Thyroid gland (tissue), 4 donors: ENCODE measurements at regions not wholly inside any gene's neighbourhood (a gene's known extent, or its start where the extent isn't known, plus 50 kb on each side); places are given as distances from the start of the nearest gene placed in this dataset.

Experiments used
- DNase-seq, 2 donors: peaks; one replicate each; pipeline ENCODE4 v3.0.0-alpha.2; 2019
- H3K27ac ChIP-seq, 3 donors: fragments of 200-600 bp; sonication (generic); 1 replicate in 2 of 3; 2 replicates in 1 of 3; pipeline ENCODE4 v1.5.1; 2016 to 2019; ENCODE audit warnings: mild to moderate bottlenecking in 1 of 3, moderate library complexity in 1 of 3
- H3K27me3 ChIP-seq: fragments of 200-600 bp; sonication (generic); one replicate; pipeline ENCODE4 v1.5.1; 2019
- H3K36me3 ChIP-seq, 2 donors: fragments of 200-600 bp; sonication (generic); one replicate each; pipeline ENCODE4 v1.5.1; 2016 to 2019
- H3K4me1 ChIP-seq, 2 donors: fragments of 200-600 bp; sonication (generic); one replicate each; pipeline ENCODE4 v1.5.1; 2017 to 2019
- H3K4me3 ChIP-seq, 3 donors: fragments of 200-600 bp; sonication (generic); replicated peaks in 1 of 3; 1 replicate in 2 of 3; 2 replicates in 1 of 3; pipeline ENCODE4 v1.5.1; 2016; ENCODE audit warnings: mild to moderate bottlenecking in 1 of 3
- H3K9me3 ChIP-seq: fragments of 200-600 bp; sonication (generic); one replicate; pipeline ENCODE4 v1.5.1; 2017
- CTCF ChIP-seq, 6 experiments: fragments of 200-600 bp in 3 of 6; fragments of 450-650 bp in 3 of 6; sonication (generic) in 3 of 6; IDR thresholded peaks; one replicate each; pipeline ENCODE4 v1.5.1; 2016 to 2019; ENCODE audit warnings: antibody characterized with exemption in 6 of 6, mild to moderate bottlenecking in 2 of 6, inconsistent platforms in 1 of 6, moderate library complexity in 1 of 6
- POLR2A ChIP-seq, 2 donors: fragments of 450-650 bp; IDR thresholded peaks; one replicate each; pipeline ENCODE4 v1.6.1; 2017; ENCODE audit warnings: antibody characterized with exemption in 2 of 2, mild to moderate bottlenecking in 2 of 2, moderate library complexity in 1 of 2
- WGBS, 2 donors: methylation state at CpG; one replicate each; pipeline ENCODE4 v1.1.5; 2017; 5-methylcytosine and 5-hydroxymethylcytosine counted together
- intact Hi-C: fragments of 100-400 bp; cut with DNase I; formaldehyde crosslinking; loops from one replicate; pipeline ENCODE4 v1.15.1; 2023

- Histone ChIP-seq H3K9me3 (no peaks in the 10 kb centered on the region), H3K4me3 (no peak overlapping the region), H3K27me3 (no peaks in the 10 kb centered on the region), H3K36me3 (no peaks in the 10 kb centered on the region), H3K4me1 (no peaks in the 10 kb centered on the region), H3K27ac (no peak overlapping the region)
- 75 to 88% methylated on average over 2 of the region's 2 CpGs for WGBS, 2 donors
- DNase-seq = no peak
- TF ChIP-seq POLR2A (IDR thresholded peaks at IDR 0.05) (no peak), CTCF (IDR thresholded peaks at IDR 0.05) (no peak)
- intact Hi-C loops = no loop called here
These were observed 833.3 kb upstream of the INTU start for GRCh38 chr4:126799416-126799815.

GRCh38 chr4:126799971-126800574 is 832.7 kb upstream of the INTU start:
- Histone ChIP-seq H3K36me3 (no peaks in the 10 kb centered on the region), H3K27ac (no peak overlapping the region), H3K4me3 (no peak overlapping the region), H3K4me1 (no peaks in the 10 kb centered on the region), H3K9me3 (no peaks in the 10 kb centered on the region), H3K27me3 (no peaks in the 10 kb centered on the region)
- WGBS, 2 donors = 73 to 78% methylated on average over 5 of the region's 5 CpGs
- DNase-seq = no peak
- TF ChIP-seq CTCF (IDR thresholded peaks at IDR 0.05) (no peak), POLR2A (IDR thresholded peaks at IDR 0.05) (no peak)
- intact Hi-C loops = no loop called here

GRCh38 chr4:126800575-126801141 is 832.1 kb upstream of the INTU start:
- Histone ChIP-seq H3K27me3 (no peaks in the 10 kb centered on the region), H3K9me3 (no peaks in the 10 kb centered on the region), H3K27ac (no peak overlapping the region), H3K4me1 (no peaks in the 10 kb centered on the region), H3K4me3 (no peak overlapping the region), H3K36me3 (no peaks in the 10 kb centered on the region)
- DNase-seq = no peak
- TF ChIP-seq CTCF (IDR thresholded peaks at IDR 0.05) (no peak), POLR2A (IDR thresholded peaks at IDR 0.05) (no peak)
- intact Hi-C loops = no loop called here
- WGBS, 2 donors = 52 to 63% methylated on average over 3 of the region's 3 CpGs

GRCh38 chr4:126807132-126807531 is 825.6 kb upstream of the INTU start:
- no peak for TF ChIP-seq CTCF (IDR thresholded peaks at IDR 0.05)
- TF ChIP-seq POLR2A (IDR thresholded peaks at IDR 0.05) = no peak
- no peak for DNase-seq
- no peak overlapping the region for H3K27ac ChIP-seq
- no peak overlapping the region for H3K4me3 ChIP-seq
- WGBS, 2 donors = 84 to 85% methylated on average over 1 of the region's 1 CpG
- no peaks in the 10 kb centered on the region for H3K4me1 ChIP-seq
- H3K9me3 ChIP-seq = no peaks in the 10 kb centered on the region
- H3K27me3 ChIP-seq = no peaks in the 10 kb centered on the region
- intact Hi-C loops = no loop called here
- no peaks in the 10 kb centered on the region for H3K36me3 ChIP-seq

GRCh38 chr4:126812076-126812475 is 820.7 kb upstream of the INTU start:
- Histone ChIP-seq H3K36me3 (no peaks in the 10 kb centered on the region), H3K27ac (no peak overlapping the region), H3K9me3 (no peaks in the 10 kb centered on the region), H3K4me3 (no peak overlapping the region), H3K4me1 (no peaks in the 10 kb centered on the region), H3K27me3 (no peaks in the 10 kb centered on the region)
- DNase-seq = no peak
- intact Hi-C loops = no loop called here
- TF ChIP-seq CTCF (IDR thresholded peaks at IDR 0.05) (no peak), POLR2A (IDR thresholded peaks at IDR 0.05) (no peak)
